Brain microvascular endothelial cell (primary cell): ENCODE measurements at regions not wholly inside any gene's neighbourhood (a gene's known extent, or its start where the extent isn't known, plus 50 kb on each side); places are given as distances from the start of the nearest gene placed in this dataset.

Source experiments
- DNase-seq: peaks from one replicate; pipeline ENCODE4 v3.0.0-alpha.2; 2020
- H3K27ac ChIP-seq: fragments of 250-450 bp; sonication (Bioruptor Pico); 2 replicates; pipeline ENCODE4 v1.5.1; 2020; ENCODE audit warnings: mild to moderate bottlenecking, moderate library complexity
- H3K27me3 ChIP-seq: fragments of 250-450 bp; sonication (Bioruptor Pico); replicated peaks from 2 replicates; pipeline ENCODE4 v1.5.1; 2020; ENCODE audit warnings: mild to moderate bottlenecking
- H3K36me3 ChIP-seq: fragments of 250-450 bp; sonication (Bioruptor Pico); replicated peaks from 2 replicates; pipeline ENCODE4 v1.5.1; 2020; ENCODE audit warnings: mild to moderate bottlenecking
- H3K4me3 ChIP-seq: 2 replicates; pipeline ENCODE4 v1.5.1; 2011; ENCODE audit warnings: low read depth, mild to moderate bottlenecking, control low read depth, low read length, moderate library complexity
- in situ Hi-C: cut with HindIII; loops from 2 replicates; pipeline ENCODE4 v1.10.0; 2017; ENCODE audit warnings: low sequenced_read_pairs, low pct_ligation_motif_present
- TF ChIP-seq, protein P1 (sequence below): IDR thresholded peaks from 2 replicates; pipeline ENCODE4 v1.5.1; 2011; ENCODE audit warnings: low read depth, mild to moderate bottlenecking, moderate library complexity, low read length, control low read depth, inconsistent platforms; ENCODE audit errors: missing control alignments

DNA sequence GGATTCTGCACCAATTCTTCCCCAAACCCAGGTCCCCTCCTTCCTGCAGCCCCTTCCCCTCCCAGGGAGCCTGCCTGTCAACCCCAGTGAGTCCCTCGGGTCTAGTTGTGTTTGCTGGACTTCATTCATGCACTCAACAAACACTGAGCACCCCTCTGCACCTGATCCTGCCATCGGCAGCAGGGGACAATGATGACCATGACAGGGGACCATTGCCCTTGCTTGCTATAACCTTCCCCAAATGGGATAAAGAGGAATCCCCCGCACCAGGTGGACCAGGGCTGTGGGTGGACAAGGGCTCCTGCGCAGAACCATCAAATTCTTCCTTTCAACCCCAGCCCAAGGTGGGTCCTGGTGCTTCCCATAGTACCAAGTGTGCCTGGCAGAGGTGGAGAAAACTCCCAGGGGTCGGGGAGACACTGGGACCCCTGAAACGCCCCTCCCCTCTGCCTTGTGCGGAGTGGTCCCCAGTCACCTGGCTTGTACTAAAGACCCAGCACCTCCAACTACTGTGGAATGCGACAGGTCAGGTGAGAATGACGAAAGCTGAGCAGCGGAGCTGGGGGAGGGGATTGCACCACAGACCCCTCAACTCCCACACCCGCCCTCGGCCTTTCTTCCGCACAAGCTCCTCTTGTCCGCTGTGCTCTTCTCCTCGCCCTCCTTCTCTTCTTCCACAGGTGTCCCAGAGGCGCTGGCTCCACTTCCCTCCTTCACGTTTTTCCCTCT lies 119.9 kb upstream of the ZNF217 start:
- in situ Hi-C loops = no loop called here
- Histone ChIP-seq H3K27ac (no peak overlapping the region), H3K36me3 (no peaks in the 10 kb centered on the region), H3K4me3 (no peak overlapping the region), H3K27me3 (no peaks in the 10 kb centered on the region)
- no peak for DNase-seq
- TF ChIP-seq, protein P1, sequence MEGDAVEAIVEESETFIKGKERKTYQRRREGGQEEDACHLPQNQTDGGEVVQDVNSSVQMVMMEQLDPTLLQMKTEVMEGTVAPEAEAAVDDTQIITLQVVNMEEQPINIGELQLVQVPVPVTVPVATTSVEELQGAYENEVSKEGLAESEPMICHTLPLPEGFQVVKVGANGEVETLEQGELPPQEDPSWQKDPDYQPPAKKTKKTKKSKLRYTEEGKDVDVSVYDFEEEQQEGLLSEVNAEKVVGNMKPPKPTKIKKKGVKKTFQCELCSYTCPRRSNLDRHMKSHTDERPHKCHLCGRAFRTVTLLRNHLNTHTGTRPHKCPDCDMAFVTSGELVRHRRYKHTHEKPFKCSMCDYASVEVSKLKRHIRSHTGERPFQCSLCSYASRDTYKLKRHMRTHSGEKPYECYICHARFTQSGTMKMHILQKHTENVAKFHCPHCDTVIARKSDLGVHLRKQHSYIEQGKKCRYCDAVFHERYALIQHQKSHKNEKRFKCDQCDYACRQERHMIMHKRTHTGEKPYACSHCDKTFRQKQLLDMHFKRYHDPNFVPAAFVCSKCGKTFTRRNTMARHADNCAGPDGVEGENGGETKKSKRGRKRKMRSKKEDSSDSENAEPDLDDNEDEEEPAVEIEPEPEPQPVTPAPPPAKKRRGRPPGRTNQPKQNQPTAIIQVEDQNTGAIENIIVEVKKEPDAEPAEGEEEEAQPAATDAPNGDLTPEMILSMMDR = no peak

DNA sequence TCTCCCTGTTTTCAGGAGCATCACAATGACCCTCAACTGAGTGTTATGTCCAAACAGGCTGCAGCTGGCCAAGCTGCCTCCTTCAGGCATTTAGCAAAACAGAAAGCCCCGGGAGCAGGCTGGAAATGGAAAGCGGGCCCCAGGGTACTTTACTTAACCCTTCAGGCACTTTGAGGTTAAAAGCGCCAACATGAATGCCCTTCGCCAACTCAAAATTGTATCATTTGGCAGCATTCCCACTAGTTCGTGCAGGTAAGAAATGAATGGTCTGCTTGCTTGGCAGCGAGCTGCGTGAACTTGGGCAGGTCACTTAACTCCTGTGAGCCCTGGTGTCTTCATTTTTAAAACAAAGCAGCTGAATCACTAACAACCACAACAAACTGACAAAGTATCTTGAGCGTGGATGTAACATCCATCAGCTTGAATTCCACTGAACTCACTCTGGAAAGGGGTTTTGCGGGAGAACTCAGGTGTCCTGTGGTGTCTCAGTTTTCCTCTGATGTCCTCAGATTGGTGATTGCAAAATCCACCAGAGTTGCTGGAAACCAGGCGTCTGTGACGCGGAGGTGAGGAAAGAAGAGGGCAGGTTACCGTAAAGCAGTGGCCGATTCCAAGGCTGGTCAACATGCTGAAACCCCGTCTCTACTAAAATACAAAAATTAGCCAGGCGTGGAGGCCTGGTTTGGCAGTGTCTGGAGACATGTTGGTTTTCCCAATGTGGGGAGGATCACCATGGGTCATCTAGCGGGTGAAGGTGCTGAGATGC lies 118.8 kb upstream of the ZNF217 start:
- Histone ChIP-seq H3K27me3 (no peaks in the 10 kb centered on the region), H3K27ac (no peak overlapping the region), H3K36me3 (no peaks in the 10 kb centered on the region), H3K4me3 (no peak overlapping the region)
- in situ Hi-C loops = no loop called here
- DNase-seq = no peak
- TF ChIP-seq, protein P1 = no peak

DNA sequence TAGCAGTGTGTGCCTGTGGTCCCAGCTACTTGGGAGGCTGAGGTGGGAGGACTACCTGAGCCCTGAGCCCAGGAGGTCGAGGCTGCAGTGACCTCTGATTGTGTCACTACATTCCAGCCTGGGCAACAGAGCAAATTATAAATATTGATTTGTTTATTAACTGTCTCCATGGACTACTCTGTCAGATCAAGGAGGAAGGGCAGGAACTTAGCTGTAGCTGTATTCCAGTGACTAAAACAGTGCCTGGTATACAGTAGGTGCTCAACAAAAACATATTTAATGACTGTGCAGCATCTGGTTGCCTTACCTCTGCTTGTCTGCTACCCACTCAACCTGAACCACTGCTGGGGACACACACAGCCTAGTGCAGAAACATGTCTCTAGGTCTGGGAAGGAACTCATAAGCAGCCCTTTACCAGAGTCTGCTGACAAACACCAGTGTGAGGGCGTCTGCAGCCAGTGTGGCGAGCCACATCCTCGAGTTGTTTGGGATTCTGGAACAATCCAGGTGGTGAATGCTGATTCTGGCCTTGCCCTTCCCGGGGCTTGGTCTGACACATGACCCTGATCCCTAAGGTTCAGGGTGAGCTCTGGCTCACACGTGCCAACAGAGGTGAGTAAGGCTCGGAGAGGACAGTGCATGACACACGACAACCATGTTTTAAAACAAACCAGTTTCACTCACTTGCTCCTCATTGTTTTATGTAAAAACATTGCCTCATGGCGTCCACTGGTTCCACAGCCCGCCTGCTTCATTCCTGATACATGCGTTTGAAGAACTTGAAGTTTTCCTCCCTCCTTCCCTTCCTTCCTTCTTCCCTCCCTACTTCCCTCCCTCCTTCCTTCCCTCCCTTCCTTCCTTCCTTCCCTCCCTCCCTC lies 117.9 kb upstream of the ZNF217 start:
- no peak overlapping the region for H3K4me3 ChIP-seq
- TF ChIP-seq, protein P1 = no peak
- H3K27ac ChIP-seq = no peak overlapping the region
- no peaks in the 10 kb centered on the region for H3K36me3 ChIP-seq
- in situ Hi-C loops = no loop called here
- DNase-seq = no peak
- no peaks in the 10 kb centered on the region for H3K27me3 ChIP-seq

DNA sequence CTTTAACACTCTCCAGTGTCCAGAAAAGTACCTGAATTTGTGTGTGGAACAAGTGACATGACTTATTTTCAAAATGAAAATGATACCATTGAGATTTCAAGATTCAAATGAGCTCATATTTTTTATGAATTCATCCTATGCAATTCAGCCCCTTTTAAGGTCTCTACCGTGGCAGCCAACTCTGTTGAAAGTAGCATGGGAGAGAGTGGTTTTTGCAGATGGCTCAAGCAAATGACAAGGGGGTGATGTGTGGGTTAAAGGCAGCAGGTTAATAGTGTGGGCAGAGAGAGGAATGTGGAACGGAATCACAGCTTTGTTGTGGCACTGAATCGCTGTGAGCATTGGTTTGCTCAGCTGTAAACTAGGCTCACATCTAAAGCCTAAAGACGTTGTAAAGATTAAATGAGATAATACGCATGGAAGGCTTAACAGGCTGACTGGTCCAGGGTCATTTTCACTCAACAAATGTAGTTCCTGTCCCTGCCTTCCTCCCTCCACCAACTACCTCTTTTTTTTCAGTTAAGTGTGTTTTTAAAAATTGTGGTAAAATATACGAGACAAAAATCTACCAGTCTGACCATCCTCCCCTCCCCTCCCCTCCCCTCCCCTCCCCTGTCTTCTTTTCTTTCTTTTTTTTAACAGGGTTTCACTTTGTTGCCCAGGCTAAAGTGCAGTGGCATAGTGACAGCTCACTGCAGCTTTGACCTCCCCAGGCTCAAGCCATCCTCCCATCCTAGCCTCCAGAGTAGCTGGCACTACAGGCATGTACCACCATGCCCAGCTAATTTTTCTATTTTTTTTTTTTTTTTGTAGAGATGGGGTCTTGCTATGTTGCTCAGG lies 114.7 kb upstream of the ZNF217 start:
- H3K27ac ChIP-seq = peak overlapping the region; percentile 34
- TF ChIP-seq, protein P1 = no peak
- H3K4me3 ChIP-seq = no peak overlapping the region
- no peaks in the 10 kb centered on the region for H3K27me3 ChIP-seq
- in situ Hi-C loops = no loop called here
- H3K36me3 ChIP-seq = no peaks in the 10 kb centered on the region
- DNase-seq = peak; percentile 29

DNA sequence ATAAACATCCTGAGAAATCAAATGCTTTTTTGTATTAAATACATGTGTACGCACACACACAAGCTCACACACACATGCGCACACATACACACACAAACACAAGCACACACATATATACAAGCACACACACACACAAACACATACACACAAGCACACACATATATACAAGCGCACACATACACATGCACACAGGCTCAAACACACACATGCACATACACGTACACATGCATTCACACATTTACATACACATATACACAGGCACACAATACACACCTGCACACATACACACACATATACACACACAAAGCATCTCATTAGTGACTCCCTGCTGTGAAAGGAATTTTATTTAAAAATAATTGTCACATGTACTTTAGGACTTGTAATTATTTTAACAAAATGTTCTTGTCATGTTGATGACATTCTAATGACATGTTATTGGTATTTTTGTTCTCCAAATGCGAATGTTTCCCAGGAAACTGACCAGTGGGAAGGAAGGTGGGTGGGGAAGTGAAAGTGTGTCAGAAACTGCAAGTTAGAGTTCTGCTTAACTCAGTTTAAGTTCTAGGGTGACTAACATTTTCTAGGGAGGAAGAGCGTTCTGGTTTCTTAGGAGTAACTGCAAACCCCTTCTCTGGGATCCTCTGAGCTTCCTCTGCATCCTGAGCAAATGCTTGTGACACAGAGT lies 113.9 kb upstream of the ZNF217 start:
- TF ChIP-seq, protein P1 = no peak
- in situ Hi-C loops = no loop called here
- H3K4me3 ChIP-seq = no peak overlapping the region
- no peaks in the 10 kb centered on the region for H3K36me3 ChIP-seq
- H3K27ac ChIP-seq = peak overlapping the region; percentile 34
- no peaks in the 10 kb centered on the region for H3K27me3 ChIP-seq
- peak; percentile 15 for DNase-seq
